Psoas muscle (tissue), 7 donors: ENCODE measurements at regions not wholly inside any gene's neighbourhood (a gene's known extent, or its start where the extent isn't known, plus 50 kb on each side); places are given as distances from the start of the nearest gene placed in this dataset.

Experiments used
- ATAC-seq, 4 donors: fragments of 200-7000 bp; cut with Tn5 transposase; one replicate each; pipeline ENCODE4 v1.9.1; 2020; ENCODE audit warnings: moderate library complexity in 3 of 4, mild to moderate bottlenecking in 2 of 4
- DNase-seq, 2 donors: peaks; one replicate each; pipeline ENCODE4 v3.0.0-alpha.2; 2020
- H3K27ac ChIP-seq: fragments of 200-600 bp; one replicate; pipeline ENCODE4 v1.8.0; 2022
- H3K27me3 ChIP-seq, 3 donors: fragments of 200-600 bp in 1 of 3; one replicate each; pipeline versions ENCODE4 v1.6.1 to v1.8.0; 2013 to 2022; ENCODE audit warnings: low read length in 2 of 3, mild to moderate bottlenecking in 2 of 3, moderate library complexity in 1 of 3; ENCODE audit not compliant: insufficient read depth in 3 of 3
- H3K36me3 ChIP-seq, 2 donors: fragments of 200-600 bp in 1 of 2; one replicate each; pipeline versions ENCODE4 v1.6.1 to v1.8.0; 2013 to 2022; ENCODE audit warnings: low read depth in 1 of 2, mild to moderate bottlenecking in 1 of 2, moderate library complexity in 1 of 2; ENCODE audit not compliant: insufficient read depth in 1 of 2
- H3K4me1 ChIP-seq: fragments of 200-600 bp; one replicate; pipeline ENCODE4 v1.8.0; 2022
- H3K4me3 ChIP-seq: fragments of 200-600 bp; one replicate; pipeline ENCODE4 v1.8.0; 2022; ENCODE audit warnings: mild to moderate bottlenecking
- H3K9me3 ChIP-seq: fragments of 200-600 bp; one replicate; pipeline ENCODE4 v1.8.0; 2022
- CTCF ChIP-seq: fragments of 200-600 bp; IDR thresholded peaks from one replicate; pipeline ENCODE4 v1.8.0; 2022; ENCODE audit warnings: antibody characterized with exemption
- WGBS, 3 donors: extraction: QIAGEN DNeasy Blood & Tissue Kit; methylation state at CpG; one replicate each; pipeline versions ENCODE4 v1.1.6 to v1.1.7; 2013; 5-methylcytosine and 5-hydroxymethylcytosine counted together
- intact Hi-C, 2 donors: fragments of 100-400 bp; cut with DNase I; formaldehyde crosslinking; loops; one replicate each; pipeline versions ENCODE4 v1.11.0 to v1.14.2; 2022
- donor health status: healthy with polysubstance abuse.
- donor health status: DM: no; HTN: no; CAD: no; lungs with moderate emphysema.
- donor health status: Bipolar disorder and iron deficiency.
- donor health status: healthy.
- donor health status: DM: yes; HTN: yes; CAD: no.
- donor health status: DM: no; HTN: no; CAD: no.
- donor health status: DM: yes; HTN: yes; CAD: no.

DNA sequence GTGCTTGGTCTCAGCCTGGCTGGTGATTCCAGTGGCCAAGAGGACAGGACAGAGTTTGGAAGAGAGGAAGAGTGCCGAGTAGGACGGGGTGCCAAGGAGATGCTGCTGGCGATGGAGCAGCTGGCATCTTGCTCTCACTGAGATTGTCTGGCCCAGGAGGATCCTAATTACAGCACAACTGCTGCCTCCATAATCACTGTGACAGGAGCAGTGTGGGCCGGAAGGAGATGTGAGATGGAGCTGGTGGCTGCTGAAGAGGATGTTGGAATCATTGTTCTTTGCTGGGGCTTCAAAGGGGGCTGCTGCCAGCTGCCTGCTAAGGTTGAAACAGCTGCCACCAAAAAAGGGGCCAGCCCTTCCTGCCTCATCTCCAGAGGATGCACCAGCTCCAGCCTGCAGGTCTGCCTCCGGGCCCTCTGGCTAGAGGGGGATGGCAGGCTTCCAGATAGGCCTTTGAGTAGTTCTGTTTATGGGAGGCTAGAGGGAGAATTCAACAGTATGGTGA, 214.4 kb downstream of the RNF144B start:
- WGBS, 3 donors = 18 to 28% (median 20%) methylated on average over 5 of the region's 5 CpGs
- DNase-seq = no peak
- H3K36me3 ChIP-seq = no peaks in the 10 kb centered on the region
- intact Hi-C loops = no loop called here
- no peaks in the 10 kb centered on the region for H3K27me3 ChIP-seq
- no peak for TF ChIP-seq CTCF
- no peak overlapping the region for H3K4me3 ChIP-seq
- no peaks in the 10 kb centered on the region for H3K4me1 ChIP-seq
- no peak for ATAC-seq
- no peak overlapping the region for H3K27ac ChIP-seq
- no peaks in the 10 kb centered on the region for H3K9me3 ChIP-seq

- H3K36me3 ChIP-seq = no peaks in the 10 kb centered on the region
- WGBS, 3 donors = 92 to 98% (median 98%) methylated on average over 2 of the region's 2 CpGs
- no peak overlapping the region for H3K4me3 ChIP-seq
- H3K4me1 ChIP-seq = no peaks in the 10 kb centered on the region
- H3K27ac ChIP-seq = no peak overlapping the region
- intact Hi-C loops = no loop called here
- no peaks in the 10 kb centered on the region for H3K9me3 ChIP-seq
- TF ChIP-seq CTCF = no peak
- ATAC-seq (no peak), DNase-seq (no peak)
- no peaks in the 10 kb centered on the region for H3K27me3 ChIP-seq
These were observed 215.8 kb downstream of the RNF144B start for GRCh38 chr6:18602931-18603330.

DNA sequence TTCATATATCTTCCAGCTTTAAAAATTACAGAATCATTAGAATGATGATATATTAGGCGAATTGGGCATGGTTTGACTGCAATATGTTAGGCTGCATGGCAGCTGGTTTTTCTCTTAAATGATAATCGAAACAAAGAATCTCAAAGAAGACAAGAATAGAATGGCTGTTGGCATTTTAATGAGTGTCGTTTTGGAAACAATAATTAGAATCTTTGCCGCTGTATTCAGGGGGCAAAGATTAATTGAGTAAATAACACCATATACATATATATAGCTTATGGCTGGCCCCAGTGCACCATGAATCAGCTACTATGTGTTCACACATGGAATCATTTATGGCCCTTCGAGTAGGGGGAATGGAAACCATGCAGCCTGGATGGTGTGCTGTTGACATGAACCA, 216.2 kb downstream of the RNF144B start:
- TF ChIP-seq CTCF = no peak
- Histone ChIP-seq H3K36me3 (no peaks in the 10 kb centered on the region), H3K27me3 (peaks cover 0 to under 1% (median 0%) of the 10 kb centered on the region in 3 donors), H3K4me1 (no peaks in the 10 kb centered on the region), H3K27ac (no peak overlapping the region), H3K9me3 (no peaks in the 10 kb centered on the region), H3K4me3 (no peak overlapping the region)
- ATAC-seq (no peak), DNase-seq (no peak)
- WGBS, 3 donors = 68 to 88% (median 79%) methylated on average over 5 of the region's 5 CpGs
- intact Hi-C loops = no loop called here

- ATAC-seq (no peak), DNase-seq (no peak)
- Histone ChIP-seq H3K4me1 (no peaks in the 10 kb centered on the region), H3K27ac (no peak overlapping the region), H3K9me3 (no peaks in the 10 kb centered on the region), H3K4me3 (no peak overlapping the region), H3K27me3 (peaks cover 0 to 4% (median 0%) of the 10 kb centered on the region in 3 donors), H3K36me3 (no peaks in the 10 kb centered on the region)
- 47 to 69% (median 53%) methylated on average over 3 of the region's 3 CpGs for WGBS, 3 donors
- TF ChIP-seq CTCF = no peak
- intact Hi-C loops = no loop called here
These were observed 218.7 kb downstream of the RNF144B start for GRCh38 chr6:18605841-18606240.

- ATAC-seq (no peak), DNase-seq (no peak)
- Histone ChIP-seq H3K27me3 (peaks cover 0 to 4% (median 0%) of the 10 kb centered on the region in 3 donors), H3K4me3 (no peak overlapping the region), H3K27ac (no peak overlapping the region), H3K4me1 (no peaks in the 10 kb centered on the region), H3K9me3 (no peaks in the 10 kb centered on the region), H3K36me3 (no peaks in the 10 kb centered on the region)
- intact Hi-C loops = no loop called here
- WGBS, 3 donors = 55 to 70% (median 62%) methylated on average over 1 of the region's 1 CpG
- TF ChIP-seq CTCF = no peak
These were observed 222.6 kb downstream of the RNF144B start for GRCh38 chr6:18609715-18610114.
